Right atrium auricular region (tissue), 2 donors: ENCODE measurements at regions not wholly inside any gene's neighbourhood (a gene's known extent, or its start where the extent isn't known, plus 50 kb on each side); places are given as distances from the start of the nearest gene placed in this dataset.

Source experiments
- DNase-seq: peaks from one replicate; pipeline ENCODE4 v3.0.0-alpha.2; 2019; ENCODE audit warnings: low spot score
- H3K27ac ChIP-seq, 2 donors: fragments of 200-600 bp; sonication (generic); 1 replicate in 1 of 2; 2 replicates in 1 of 2; pipeline ENCODE4 v1.5.1; 2016 to 2019
- H3K27me3 ChIP-seq, 2 donors: fragments of 200-600 bp; sonication (generic); one replicate each; pipeline versions ENCODE4 v1.5.1 to v1.6.0; 2017 to 2019
- H3K36me3 ChIP-seq: fragments of 200-600 bp; sonication (generic); one replicate; pipeline ENCODE4 v1.5.1; 2016
- H3K4me1 ChIP-seq, 2 donors: fragments of 200-600 bp; sonication (generic); one replicate each; pipeline versions ENCODE4 v1.5.1 to v1.6.0; 2017 to 2019
- H3K4me3 ChIP-seq, 2 donors: fragments of 200-600 bp; sonication (generic); 1 replicate in 1 of 2; 2 replicates in 1 of 2; pipeline ENCODE4 v1.5.1; 2017 to 2019; ENCODE audit warnings: mild to moderate bottlenecking in 1 of 2, moderate library complexity in 1 of 2
- H3K9me3 ChIP-seq, 2 donors: fragments of 200-600 bp; sonication (generic); one replicate each; pipeline ENCODE4 v1.5.1; 2019
- TF ChIP-seq, protein P1 (sequence below), 2 donors: fragments of 200-600 bp; sonication (generic); IDR thresholded peaks; one replicate each; pipeline ENCODE4 v1.5.1; 2019; ENCODE audit warnings: antibody characterized with exemption in 2 of 2

DNA sequence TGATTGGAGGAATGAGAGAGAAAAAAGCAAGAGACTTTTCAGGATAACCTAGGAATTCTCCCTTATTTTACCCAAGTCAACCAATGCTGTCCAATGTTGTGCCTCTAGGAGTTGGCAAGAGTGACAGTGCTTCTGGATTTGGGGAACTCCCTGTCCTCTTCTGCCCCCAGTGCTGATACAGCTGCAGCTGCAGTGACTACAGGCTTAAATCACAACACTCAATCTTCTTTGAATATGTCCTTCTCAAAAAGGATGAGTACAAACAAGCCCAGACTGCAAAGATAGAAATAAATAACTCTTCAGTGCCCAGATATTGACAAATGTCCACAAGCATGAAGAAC, 141.0 kb upstream of the COL21A1 start:
- peaks cover 0 to 13% of the 10 kb centered on the region in 2 donors for H3K4me1 ChIP-seq
- H3K36me3 ChIP-seq: no peaks in the 10 kb centered on the region
- H3K27ac ChIP-seq: no peak overlapping the region
- H3K9me3 ChIP-seq: peaks cover 0 to 5% of the 10 kb centered on the region in 2 donors
- TF ChIP-seq, protein P1, sequence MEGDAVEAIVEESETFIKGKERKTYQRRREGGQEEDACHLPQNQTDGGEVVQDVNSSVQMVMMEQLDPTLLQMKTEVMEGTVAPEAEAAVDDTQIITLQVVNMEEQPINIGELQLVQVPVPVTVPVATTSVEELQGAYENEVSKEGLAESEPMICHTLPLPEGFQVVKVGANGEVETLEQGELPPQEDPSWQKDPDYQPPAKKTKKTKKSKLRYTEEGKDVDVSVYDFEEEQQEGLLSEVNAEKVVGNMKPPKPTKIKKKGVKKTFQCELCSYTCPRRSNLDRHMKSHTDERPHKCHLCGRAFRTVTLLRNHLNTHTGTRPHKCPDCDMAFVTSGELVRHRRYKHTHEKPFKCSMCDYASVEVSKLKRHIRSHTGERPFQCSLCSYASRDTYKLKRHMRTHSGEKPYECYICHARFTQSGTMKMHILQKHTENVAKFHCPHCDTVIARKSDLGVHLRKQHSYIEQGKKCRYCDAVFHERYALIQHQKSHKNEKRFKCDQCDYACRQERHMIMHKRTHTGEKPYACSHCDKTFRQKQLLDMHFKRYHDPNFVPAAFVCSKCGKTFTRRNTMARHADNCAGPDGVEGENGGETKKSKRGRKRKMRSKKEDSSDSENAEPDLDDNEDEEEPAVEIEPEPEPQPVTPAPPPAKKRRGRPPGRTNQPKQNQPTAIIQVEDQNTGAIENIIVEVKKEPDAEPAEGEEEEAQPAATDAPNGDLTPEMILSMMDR (IDR thresholded peaks at IDR 0.05): no peak
- H3K27me3 ChIP-seq: no peaks in the 10 kb centered on the region
- DNase-seq: no peak
- H3K4me3 ChIP-seq: no peak overlapping the region

DNA sequence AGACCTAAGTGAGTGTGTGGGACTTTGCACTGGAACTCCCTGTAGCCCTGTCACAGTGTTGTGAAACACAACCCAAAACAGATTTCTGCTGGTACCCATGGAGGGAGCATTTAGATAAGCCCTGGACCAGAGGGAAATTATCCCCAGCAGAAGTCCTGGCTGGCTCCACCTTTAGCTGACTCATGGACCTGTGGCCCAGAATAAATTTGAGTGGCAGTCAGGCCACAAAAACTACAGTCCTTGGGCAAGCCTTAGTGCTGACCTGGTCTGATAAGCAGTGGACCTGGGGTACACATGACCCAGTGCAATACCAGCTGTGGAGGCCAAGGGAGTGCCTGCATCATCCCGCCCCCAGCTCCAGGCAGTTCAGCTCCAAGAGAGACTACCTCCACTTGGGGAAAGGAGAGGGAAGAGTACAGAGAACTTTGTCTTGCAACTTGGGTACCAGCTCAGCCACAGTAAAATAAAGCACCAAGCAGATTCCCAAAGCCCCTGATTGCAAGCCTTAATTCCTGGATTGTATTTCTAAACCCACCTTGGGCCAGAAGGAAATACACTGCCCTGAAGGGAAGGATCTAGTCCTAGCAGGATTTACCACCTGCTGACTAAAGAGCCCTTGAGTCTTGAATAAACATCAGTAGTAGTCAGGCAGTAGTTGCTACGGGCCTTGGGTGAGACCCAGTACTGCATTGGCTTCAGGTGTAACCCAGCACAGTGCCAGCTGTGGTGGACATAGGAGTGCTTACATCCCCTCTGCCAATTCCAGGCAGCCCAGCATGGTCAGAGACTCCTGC, 140.4 kb upstream of the COL21A1 start:
- Histone ChIP-seq H3K9me3 (peaks cover 0 to 5% of the 10 kb centered on the region in 2 donors), H3K4me3 (no peak overlapping the region), H3K4me1 (peaks cover 0 to 13% of the 10 kb centered on the region in 2 donors), H3K27me3 (no peaks in the 10 kb centered on the region), H3K27ac (no peak overlapping the region), H3K36me3 (no peaks in the 10 kb centered on the region)
- TF ChIP-seq, protein P1 (IDR thresholded peaks at IDR 0.05): no peak
- DNase-seq: no peak

DNA sequence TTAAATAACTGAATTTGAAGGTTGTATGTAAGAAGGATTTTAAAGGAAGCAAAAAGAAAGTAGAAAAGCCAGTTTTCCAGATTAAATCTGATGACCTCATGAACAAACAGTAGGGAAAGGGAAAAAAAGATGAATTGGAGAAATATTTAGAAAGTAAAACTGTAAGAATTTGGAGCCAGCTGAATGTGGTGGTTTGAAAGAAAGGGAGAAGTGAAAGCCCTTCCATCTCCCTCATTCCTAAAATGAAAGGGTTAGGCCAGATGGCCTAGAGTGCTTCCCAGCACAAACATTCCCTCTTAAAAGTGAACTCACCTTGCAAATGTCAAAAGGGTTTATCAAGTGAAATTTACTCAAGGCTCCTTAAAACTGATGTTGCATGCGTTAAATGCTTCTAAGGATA, 139.3 kb upstream of the COL21A1 start:
- Histone ChIP-seq H3K4me1 (peaks cover 0 to 13% of the 10 kb centered on the region in 2 donors), H3K27ac (no peak overlapping the region)

DNA sequence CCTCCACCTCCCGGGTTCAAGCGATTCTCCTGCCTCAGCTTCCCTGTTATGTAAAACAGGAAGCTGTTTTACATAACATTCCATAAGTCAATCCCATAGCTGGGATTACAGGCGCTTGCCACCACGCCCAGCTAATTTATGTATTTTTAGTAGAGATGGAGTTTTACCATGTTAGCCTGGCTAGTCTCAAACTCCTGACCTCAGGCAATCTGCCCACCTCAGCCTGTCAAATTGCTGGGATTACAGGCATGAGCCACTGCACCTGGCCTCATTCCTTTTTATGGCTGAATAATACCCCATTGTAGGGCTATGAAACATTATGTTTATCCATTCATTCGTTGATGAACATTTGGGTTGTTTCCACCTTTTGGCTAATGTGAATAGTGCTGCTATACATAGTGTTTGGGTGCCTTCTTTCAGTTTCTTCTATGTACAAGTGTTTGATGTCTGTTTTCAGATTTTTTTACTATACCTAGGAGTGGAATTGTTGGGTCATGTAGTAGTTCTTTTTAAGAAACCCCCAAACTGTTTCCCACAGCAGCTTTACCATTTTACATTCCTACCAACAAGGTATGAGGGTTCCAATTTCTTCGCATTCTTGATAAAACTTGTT, 138.7 kb upstream of the COL21A1 start:
- no peaks in the 10 kb centered on the region for H3K36me3 ChIP-seq
- no peak overlapping the region for H3K27ac ChIP-seq
- peaks cover 0 to 5% of the 10 kb centered on the region in 2 donors for H3K9me3 ChIP-seq
- TF ChIP-seq, protein P1 (IDR thresholded peaks at IDR 0.05): no peak
- no peak for DNase-seq
- H3K4me3 ChIP-seq: no peak overlapping the region
- peaks cover 0 to 13% of the 10 kb centered on the region in 2 donors for H3K4me1 ChIP-seq
- no peaks in the 10 kb centered on the region for H3K27me3 ChIP-seq

More for the DNA sequence above, 139.3 kb upstream of the COL21A1 start:
- DNase-seq: no peak
- Histone ChIP-seq H3K9me3 (peaks cover 0 to 5% of the 10 kb centered on the region in 2 donors), H3K27me3 (no peaks in the 10 kb centered on the region), H3K36me3 (no peaks in the 10 kb centered on the region), H3K4me3 (no peak overlapping the region)
- TF ChIP-seq, protein P1 (IDR thresholded peaks at IDR 0.05): no peak

DNA sequence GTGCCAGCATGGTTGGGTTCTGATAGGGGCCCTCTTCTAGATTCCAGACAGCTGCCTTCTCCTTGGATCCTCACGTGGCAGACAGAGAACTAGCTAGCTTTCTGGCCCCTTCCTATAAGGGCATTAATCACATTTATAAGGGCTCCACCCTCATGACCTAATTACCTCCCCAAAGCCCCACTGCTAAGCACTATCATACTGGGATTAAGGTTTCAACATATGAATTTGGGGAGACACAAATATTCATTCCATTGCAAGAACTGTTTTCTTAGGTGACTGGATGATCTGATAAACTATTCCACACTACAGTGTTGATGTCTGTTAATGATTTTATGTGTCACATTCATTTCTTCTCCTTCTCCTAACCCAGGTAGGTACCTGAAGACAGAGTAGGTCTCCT, 135.8 kb upstream of the COL21A1 start:
- Histone ChIP-seq H3K4me1 (peaks cover 0 to 8% of the 10 kb centered on the region in 2 donors), H3K27ac (no peak overlapping the region), H3K9me3 (no peaks in the 10 kb centered on the region), H3K27me3 (no peaks in the 10 kb centered on the region), H3K36me3 (no peaks in the 10 kb centered on the region), H3K4me3 (no peak overlapping the region)
- TF ChIP-seq, protein P1 (IDR thresholded peaks at IDR 0.05): no peak
- no peak for DNase-seq
